Hindlimb muscle (tissue), 1 donor: ENCODE measurements at regions not wholly inside any gene's neighbourhood (a gene's known extent, or its start where the extent isn't known, plus 50 kb on each side); places are given as distances from the start of the nearest gene placed in this dataset.
A peak's percentile ranks its signal among the peaks of the same experiment; 100 is the strongest.

Source experiments
- DNase-seq: peaks from one replicate; pipeline ENCODE4 v3.0.0-alpha.2; 2013

GRCh38 chr11:112541140-112542046, 280.7 kb upstream of the PLET1 start:
- DNase-seq = peak; percentile 31

GRCh38 chr11:112542479-112542878, 281.8 kb upstream of the PLET1 start:
- no peak for DNase-seq

- DNase-seq = no peak
Measured at GRCh38 chr11:112543390-112543789, 282.7 kb upstream of the PLET1 start.

- no peak for DNase-seq
Measured at GRCh38 chr11:112548641-112549040, 288.0 kb upstream of the PLET1 start.

- no peak for DNase-seq
Measured at GRCh38 chr11:112553205-112553731, 292.6 kb upstream of the PLET1 start.

GRCh38 chr11:112554586-112554985, 293.9 kb upstream of the PLET1 start:
- DNase-seq = no peak

GRCh38 chr11:112555491-112556364, 295.1 kb upstream of the PLET1 start:
- no peak for DNase-seq

- no peak for DNase-seq
Measured at GRCh38 chr11:112558691-112559090, 298.0 kb upstream of the PLET1 start.

- DNase-seq = no peak
Measured at GRCh38 chr11:112563808-112564207, 303.1 kb upstream of the PLET1 start.

- peak; percentile 69 for DNase-seq
Measured at GRCh38 chr11:112564228-112564955, 303.7 kb upstream of the PLET1 start.

- DNase-seq = no peak
Measured at GRCh38 chr11:112565551-112565950, 304.9 kb upstream of the PLET1 start.

- no peak for DNase-seq
Measured at GRCh38 chr11:112566124-112566523, 305.5 kb upstream of the PLET1 start.

- no peak for DNase-seq
Measured at GRCh38 chr11:112570333-112570732, 309.7 kb upstream of the PLET1 start.

- no peak for DNase-seq
Measured at GRCh38 chr11:112579282-112579681, 318.6 kb upstream of the PLET1 start.

- no peak for DNase-seq
Measured at GRCh38 chr11:112580864-112581263, 320.2 kb upstream of the PLET1 start.

- DNase-seq = no peak
Measured at GRCh38 chr11:112581747-112582146, 321.1 kb upstream of the PLET1 start.

GRCh38 chr11:112582366-112582765, 321.7 kb upstream of the PLET1 start:
- no peak for DNase-seq

GRCh38 chr11:112583261-112583893, 322.7 kb upstream of the PLET1 start:
- no peak for DNase-seq

GRCh38 chr11:112584672-112585071, 324.0 kb upstream of the PLET1 start:
- no peak for DNase-seq

- no peak for DNase-seq
Measured at GRCh38 chr11:112587664-112588063, 327.0 kb upstream of the PLET1 start.

GRCh38 chr11:112588252-112588694, 327.6 kb upstream of the PLET1 start:
- peak; percentile 86 for DNase-seq

- DNase-seq = no peak
Measured at GRCh38 chr11:112589155-112589554, 328.5 kb upstream of the PLET1 start.
